Colon (tissue), 2 donors: ENCODE measurements at regions not wholly inside any gene's neighbourhood (a gene's known extent, or its start where the extent isn't known, plus 50 kb on each side); places are given as distances from the start of the nearest gene placed in this dataset.

Experiments
- FAIRE-seq: peaks from 2 replicates; lab custom pipeline; 2012; peaks lifted over from hg19 to GRCh38; lab: Jason Lieb, UNC
- donor health status: control.
- donor health status: control.

GRCh38 chr14:61893371-61893940, 131.2 kb downstream of the SNAPC1 start:
- FAIRE-seq = no peak

GRCh38 chr14:61894452-61895077, 132.3 kb downstream of the SNAPC1 start:
- no peak for FAIRE-seq

- FAIRE-seq = no peak
Measured at GRCh38 chr14:61897300-61897699, 135.1 kb downstream of the SNAPC1 start.

- FAIRE-seq = no peak
Measured at GRCh38 chr14:61898568-61898967, 136.3 kb downstream of the SNAPC1 start.

DNA sequence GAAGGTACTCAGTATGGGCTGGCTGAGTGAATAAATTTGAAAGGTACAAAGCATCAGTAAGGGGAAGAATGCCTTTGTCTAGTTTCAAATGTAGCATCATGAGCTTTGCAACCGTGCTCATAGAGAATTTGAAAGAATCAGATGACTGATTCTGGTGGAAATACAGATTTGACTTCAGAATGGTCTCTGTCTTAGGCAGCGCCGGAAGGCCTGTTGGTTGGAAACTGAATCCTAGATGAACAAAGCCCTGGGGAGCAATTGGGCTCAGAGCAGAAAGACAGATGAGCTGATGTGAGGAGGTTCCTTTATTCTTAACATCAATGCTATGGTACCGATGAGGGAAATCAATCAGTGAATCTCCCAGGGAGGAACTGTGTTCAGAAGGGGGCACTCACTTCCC, 137.3 kb downstream of the SNAPC1 start:
- no peak for FAIRE-seq

DNA sequence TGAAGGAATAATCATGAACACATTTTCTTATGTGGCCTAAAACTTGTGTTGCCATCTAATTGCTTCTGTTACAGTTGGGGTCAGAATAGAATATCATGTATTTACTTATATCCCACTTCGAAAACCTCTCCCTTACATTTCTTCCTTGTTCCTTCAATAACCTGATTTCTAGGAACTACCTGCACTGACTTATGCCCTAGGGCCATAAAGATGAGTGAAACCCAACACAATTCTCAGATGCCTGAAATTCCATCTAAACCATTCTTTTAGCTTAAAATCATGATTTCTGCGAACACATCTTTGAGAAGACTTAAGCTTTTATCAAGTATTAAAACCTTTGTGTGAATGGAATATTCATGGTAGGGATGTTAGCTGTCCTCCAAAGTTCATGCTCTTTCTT, 142.7 kb downstream of the SNAPC1 start:
- no peak for FAIRE-seq

GRCh38 chr14:61911574-61911973, 149.4 kb downstream of the SNAPC1 start:
- FAIRE-seq = no peak

- no peak for FAIRE-seq
Measured at GRCh38 chr14:61918998-61919397, 156.8 kb downstream of the SNAPC1 start.

GRCh38 chr14:61923348-61923747, 161.1 kb downstream of the SNAPC1 start:
- no peak for FAIRE-seq

DNA sequence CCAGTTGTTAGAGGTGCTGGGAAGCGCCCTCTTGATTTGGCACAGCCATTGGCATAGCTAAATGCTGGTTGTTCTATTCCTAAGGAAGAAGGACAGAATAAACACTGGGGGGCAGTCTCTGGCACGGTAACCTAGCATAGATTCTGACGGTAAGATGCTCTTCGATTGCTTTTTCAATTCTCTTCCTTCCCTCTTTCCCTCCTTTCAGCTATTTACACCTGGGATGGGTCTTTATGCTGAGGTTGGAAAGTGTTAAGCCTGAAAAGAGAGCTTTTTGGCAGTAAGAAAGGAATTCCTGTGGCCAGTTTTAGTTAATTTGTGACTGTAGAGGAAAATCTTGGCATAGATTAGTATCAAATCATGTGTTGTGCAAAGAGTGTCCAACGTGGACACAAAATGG, 162.8 kb downstream of the SNAPC1 start:
- FAIRE-seq = no peak

DNA sequence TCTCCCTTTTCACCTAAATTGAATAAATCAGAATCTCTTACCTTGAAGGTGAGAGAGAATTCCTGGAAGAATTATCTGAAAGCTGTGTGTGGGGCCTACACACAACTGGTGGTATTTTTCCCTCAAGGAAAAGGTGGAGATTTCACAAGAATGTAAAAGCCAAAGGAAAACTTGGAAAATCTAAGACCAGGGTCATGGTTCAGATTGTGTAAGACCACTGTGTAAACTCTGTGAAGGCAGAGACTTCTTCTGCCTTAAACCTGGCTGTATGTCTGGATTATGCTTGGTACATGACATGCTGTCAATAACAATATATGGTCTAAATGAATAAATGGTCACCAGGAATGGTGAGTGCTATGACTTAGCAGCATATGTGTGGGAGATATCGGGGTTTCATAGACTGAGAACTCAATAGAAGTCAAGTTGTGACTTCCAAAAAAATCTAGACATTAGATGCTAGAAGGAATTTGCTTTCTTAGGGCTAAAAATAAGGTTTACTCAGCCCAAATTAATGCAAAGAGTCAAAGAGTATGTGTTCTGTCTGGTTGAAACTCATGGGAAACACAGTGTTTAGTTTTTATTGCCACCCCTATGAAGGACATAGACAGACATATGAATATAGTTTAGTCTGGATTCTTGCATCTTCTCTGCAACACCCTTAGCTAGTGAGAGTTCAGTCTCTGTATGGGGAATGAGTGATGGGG, 163.7 kb downstream of the SNAPC1 start:
- no peak for FAIRE-seq

GRCh38 chr14:61927060-61927459, 164.8 kb downstream of the SNAPC1 start:
- FAIRE-seq = no peak

GRCh38 chr14:61927520-61927919, 165.3 kb downstream of the SNAPC1 start:
- no peak for FAIRE-seq

- no peak for FAIRE-seq
Measured at GRCh38 chr14:61928300-61928699, 166.1 kb downstream of the SNAPC1 start.

- FAIRE-seq = no peak
Measured at GRCh38 chr14:61928701-61929100, 166.5 kb downstream of the SNAPC1 start.

DNA sequence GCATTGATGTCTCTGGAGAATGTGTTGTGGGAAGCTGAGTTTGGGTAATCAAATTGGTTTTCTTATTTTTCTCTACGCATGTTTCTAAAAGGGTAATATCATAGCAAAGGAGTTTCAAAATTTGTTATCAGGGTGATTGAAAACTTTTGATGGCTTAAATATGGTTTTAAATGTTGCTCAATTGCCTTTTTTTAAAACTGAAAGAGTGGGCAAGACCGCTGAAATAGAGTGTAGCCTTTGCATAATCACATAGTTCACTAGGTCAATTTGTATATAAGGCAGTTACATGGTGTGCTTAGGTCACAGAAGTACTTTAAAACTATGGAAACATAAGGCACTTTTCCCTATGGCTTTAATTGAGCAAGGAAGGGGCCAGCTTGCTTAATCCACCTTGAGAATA, 167.4 kb downstream of the SNAPC1 start:
- FAIRE-seq = no peak

DNA sequence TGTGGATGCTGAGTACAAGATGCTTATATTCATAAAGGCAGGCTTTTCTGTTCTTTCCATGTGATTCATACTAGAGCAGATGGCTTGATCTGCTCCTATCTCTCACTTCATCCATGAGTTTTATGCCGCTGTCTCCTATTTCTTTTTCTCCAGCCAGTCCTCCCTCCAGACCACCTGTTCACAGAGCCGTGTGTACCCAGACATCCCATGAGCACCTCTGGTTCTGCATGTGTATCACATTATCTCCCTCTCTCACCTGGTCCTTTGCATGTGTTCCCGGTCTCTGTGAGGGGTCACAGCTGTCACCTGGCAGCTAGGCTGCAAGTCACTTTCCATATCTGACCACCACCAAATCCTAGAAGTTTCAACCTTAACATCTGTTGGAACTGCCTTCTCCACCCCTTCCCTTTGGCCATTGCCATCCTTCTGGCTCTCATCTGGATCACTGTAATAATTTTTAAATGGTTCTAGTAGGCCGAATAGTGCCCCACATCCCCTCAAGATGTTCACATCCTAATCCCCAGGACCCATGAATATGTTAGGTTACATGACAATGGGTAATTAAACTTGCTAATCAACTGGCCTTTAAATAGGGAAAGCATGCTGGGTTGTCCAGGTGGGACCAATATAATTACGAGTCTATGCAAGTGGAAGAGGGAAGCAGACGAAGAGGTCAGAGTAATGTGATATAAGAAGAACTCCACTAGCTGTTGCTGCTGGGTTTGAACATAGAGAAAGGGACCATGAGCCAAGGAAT, 168.1 kb downstream of the SNAPC1 start:
- FAIRE-seq = no peak

DNA sequence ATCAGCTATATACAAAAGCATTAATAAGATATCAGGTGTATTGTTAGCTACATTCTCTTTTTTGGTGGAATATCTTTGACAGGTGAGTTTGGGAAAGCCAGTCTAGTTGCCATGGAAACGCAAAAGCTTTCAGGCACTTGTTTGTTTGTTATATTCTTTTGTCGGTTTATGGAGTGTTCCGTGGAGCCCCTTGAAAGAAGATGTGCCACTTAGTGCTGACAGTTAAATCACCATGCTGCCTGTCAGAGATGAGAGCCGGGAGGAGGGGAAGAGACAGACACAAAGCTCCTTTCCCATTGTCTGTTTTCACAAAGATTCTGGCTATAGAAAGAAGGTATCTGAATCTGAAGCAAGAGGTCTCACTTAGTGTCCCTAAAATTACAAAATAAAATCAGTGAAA, 170.8 kb downstream of the SNAPC1 start:
- FAIRE-seq = no peak

DNA sequence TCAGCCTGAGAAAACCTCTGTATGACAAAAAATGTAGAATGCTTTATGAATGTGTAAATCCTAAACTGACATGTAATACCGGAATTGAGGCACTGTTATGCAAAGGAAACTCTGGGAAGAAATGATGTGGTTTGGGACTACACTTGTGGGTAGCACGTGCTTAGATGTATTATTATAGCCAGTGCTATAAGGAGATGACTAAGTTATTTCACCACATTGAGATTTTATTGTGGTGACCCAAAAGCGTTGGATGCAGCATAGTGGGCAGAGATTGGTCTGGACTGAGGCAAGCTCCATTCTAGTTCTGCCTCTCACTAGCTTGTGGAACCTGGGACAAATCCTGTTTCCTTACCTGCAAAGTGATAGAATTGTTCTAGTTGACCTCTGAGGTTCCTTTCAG, 172.2 kb downstream of the SNAPC1 start:
- no peak for FAIRE-seq

GRCh38 chr14:61939776-61940175, 177.6 kb downstream of the SNAPC1 start:
- FAIRE-seq = no peak

DNA sequence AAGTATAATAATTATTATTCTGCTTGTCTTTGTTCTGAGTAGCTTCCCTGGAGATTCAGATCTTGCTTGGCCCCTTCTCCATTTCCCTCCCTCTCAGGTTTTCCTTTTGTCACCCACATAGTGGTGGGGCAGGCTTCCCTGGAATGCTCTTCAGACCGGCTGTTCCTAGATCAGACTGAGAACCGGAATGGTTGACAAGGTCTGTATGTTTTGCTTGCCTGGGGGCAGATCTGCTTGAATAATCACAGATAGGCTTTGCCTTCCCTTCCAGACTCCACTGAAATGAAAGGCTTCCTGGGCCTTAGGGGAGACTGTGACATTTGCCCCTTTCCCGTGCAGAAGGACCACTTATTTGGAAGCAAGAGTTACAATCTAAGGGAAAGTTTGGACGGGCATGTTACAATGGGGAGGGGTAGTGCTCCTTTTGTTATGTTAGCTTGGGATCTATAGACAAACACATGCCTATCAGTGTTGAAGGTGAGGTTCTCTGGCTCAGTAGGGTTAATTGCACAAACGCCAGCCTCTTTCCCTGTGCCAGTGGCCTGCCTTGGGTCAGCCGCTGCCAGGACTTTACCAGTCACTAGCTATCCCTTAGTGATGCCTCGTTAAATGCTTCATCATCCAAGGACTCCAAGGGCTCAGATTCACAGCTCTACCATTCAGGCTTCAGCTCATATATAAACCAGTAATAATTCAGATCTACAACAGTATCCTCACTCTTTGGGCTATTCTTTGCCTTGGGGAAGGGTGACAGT, 178.6 kb downstream of the SNAPC1 start:
- no peak for FAIRE-seq

DNA sequence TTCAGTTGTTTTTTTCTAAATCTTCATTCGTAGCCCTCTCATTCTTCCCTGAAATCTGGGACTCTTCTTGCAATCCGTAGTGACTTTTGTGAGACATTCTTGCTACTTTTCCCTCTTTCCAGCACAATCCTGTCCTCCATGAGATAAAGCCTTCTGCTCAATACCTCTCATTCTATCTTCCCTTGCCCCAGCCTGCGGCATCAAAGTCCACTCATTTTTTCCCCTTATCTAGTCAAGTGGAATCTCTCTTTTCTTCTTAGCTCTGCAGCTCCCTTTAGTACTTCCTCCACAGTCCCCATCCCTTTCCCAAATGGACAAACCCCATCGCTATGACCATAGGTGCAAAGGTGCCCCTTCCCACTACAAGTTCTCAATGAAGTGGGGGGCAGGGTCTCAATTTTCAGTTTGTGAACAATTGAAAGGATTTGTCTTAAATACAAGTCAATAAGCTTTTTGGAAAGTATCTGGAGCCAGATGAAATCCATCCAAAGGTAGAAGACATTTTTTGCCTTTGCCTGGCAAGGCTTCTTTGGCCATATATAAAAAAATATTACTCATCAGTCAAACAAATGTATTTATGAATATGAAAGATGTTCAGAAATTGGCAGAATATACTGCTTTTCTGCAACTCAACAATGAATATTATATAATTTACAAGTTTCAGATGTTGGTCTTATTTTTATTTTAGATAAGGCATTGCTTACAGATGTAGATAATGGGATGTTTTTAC, 179.4 kb downstream of the SNAPC1 start:
- no peak for FAIRE-seq
